K562 (cell line): ENCODE measurements at regions not wholly inside any gene's neighbourhood (a gene's known extent, or its start where the extent isn't known, plus 50 kb on each side); places are given as distances from the start of the nearest gene placed in this dataset.

Source experiments
- CBFA2T2 ChIP-seq: fragments of 450-650 bp; conservative IDR thresholded peaks from 2 replicates; pipeline ENCODE4 v1.6.1; 2017; ENCODE audit warnings: mild to moderate bottlenecking
- CBX1 ChIP-seq: sonication (generic); IDR thresholded peaks from 2 replicates; pipeline ENCODE4 v1.6.1; 2016; ENCODE audit warnings: antibody characterized with exemption, low read depth, mild to moderate bottlenecking
- EP300 ChIP-seq: IDR thresholded peaks from 2 replicates; pipeline ENCODE4 v1.6.1; 2012; ENCODE audit warnings: low read length, improper control_type of control experiment
- HCFC1 ChIP-seq: IDR thresholded peaks from 2 replicates; pipeline ENCODE4 v1.6.1; 2012; ENCODE audit warnings: low read depth, low read length, improper control_type of control experiment
- RAD51 ChIP-seq: fragments of 450-650 bp; IDR thresholded peaks from 2 replicates; pipeline ENCODE4 v1.7.1; 2016; ENCODE audit warnings: low read depth, mild to moderate bottlenecking, borderline replicate concordance
- SMAD2 ChIP-seq: fragments of 150-350 bp; IDR thresholded peaks from 2 replicates; pipeline ENCODE4 v1.6.1; 2014; ENCODE audit warnings: low read depth, mild to moderate bottlenecking, low read length
- TRIM28 ChIP-seq: fragments of 450-650 bp; IDR thresholded peaks from 2 replicates; pipeline ENCODE4 v1.6.1; 2017
- XRCC5 ChIP-seq: fragments of 200-400 bp; formaldehyde crosslinking; IDR thresholded peaks from 2 replicates; pipeline ENCODE4 v1.6.1; 2017; ENCODE audit warnings: low read depth, mild to moderate bottlenecking, low read length
- TF ChIP-seq, protein P1 (sequence below): fragments of 250-450 bp; sonication (Bioruptor Pico); IDR thresholded peaks from 2 replicates; pipeline ENCODE4 v1.9.0; 2021; ENCODE audit warnings: mild to moderate bottlenecking, inconsistent platforms
- TF ChIP-seq, protein P2 (sequence below): fragments of 450-650 bp; formaldehyde crosslinking; IDR thresholded peaks from 2 replicates; pipeline ENCODE4 v1.4.0; 2020; ENCODE audit warnings: mild to moderate bottlenecking, mixed read lengths
- TF ChIP-seq, protein P3 (sequence below), 3 experiments: IDR thresholded peaks in 2 of 3; conservative IDR thresholded peaks in 1 of 3; 2 replicates each; pipeline ENCODE4 v1.5.1; 2011 to 2012; ENCODE audit warnings: low read length in 3 of 3, mild to moderate bottlenecking in 3 of 3, control low read depth in 2 of 3, improper control_type of control experiment in 1 of 3, inconsistent platforms in 1 of 3, low read depth in 1 of 3, mixed read lengths in 1 of 3, moderate library complexity in 1 of 3; ENCODE audit not compliant: insufficient read depth in 2 of 3
- TF ChIP-seq, protein P4 (sequence below): sonication (generic); formaldehyde crosslinking; IDR thresholded peaks from 2 replicates; pipeline ENCODE4 v1.8.1; 2023; ENCODE audit warnings: mild to moderate bottlenecking, missing genetic modification reagents, moderate library complexity

DNA sequence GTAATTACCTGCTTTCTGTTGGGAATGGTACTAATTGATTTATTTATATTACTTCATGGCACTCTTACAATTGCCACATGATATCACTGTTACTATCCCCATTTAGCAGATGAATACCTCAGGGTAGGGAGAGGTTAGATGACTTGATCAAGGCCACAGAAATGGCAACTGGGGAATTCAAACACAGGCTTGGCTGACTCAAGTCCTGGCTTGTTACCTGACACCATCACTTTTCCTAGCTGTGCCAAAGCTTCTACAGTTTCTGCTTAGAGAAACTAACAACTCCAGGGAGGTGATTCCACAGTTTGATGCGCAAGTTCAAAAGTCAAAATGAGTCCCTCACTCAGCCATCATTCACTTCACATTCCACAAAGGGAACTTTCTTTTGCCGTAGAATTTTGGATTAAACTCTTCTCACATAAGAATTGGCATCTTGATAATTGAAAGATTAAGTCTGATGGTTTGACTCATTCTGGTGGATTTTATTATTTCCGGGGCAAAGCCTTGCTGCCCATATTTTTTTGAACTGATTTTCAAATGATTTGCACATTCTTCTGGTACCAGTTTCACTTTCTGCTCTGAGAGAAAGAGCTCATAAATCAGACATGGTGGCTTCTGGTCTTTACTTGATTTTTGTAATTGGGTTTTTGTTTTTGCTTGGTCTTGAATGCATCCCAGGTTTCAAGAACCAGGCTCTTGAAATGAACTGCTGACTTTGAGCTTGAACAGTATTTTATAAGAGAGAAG, 656.8 kb downstream of the BCL11A start:
- TF ChIP-seq RAD51, result no peak
- TF ChIP-seq SMAD2, result no peak
- TF ChIP-seq EP300, result no peak
- TF ChIP-seq, protein P1, sequence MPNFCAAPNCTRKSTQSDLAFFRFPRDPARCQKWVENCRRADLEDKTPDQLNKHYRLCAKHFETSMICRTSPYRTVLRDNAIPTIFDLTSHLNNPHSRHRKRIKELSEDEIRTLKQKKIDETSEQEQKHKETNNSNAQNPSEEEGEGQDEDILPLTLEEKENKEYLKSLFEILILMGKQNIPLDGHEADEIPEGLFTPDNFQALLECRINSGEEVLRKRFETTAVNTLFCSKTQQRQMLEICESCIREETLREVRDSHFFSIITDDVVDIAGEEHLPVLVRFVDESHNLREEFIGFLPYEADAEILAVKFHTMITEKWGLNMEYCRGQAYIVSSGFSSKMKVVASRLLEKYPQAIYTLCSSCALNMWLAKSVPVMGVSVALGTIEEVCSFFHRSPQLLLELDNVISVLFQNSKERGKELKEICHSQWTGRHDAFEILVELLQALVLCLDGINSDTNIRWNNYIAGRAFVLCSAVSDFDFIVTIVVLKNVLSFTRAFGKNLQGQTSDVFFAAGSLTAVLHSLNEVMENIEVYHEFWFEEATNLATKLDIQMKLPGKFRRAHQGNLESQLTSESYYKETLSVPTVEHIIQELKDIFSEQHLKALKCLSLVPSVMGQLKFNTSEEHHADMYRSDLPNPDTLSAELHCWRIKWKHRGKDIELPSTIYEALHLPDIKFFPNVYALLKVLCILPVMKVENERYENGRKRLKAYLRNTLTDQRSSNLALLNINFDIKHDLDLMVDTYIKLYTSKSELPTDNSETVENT (CRISPR knock-in tag), result no peak
- TF ChIP-seq, protein P2, sequence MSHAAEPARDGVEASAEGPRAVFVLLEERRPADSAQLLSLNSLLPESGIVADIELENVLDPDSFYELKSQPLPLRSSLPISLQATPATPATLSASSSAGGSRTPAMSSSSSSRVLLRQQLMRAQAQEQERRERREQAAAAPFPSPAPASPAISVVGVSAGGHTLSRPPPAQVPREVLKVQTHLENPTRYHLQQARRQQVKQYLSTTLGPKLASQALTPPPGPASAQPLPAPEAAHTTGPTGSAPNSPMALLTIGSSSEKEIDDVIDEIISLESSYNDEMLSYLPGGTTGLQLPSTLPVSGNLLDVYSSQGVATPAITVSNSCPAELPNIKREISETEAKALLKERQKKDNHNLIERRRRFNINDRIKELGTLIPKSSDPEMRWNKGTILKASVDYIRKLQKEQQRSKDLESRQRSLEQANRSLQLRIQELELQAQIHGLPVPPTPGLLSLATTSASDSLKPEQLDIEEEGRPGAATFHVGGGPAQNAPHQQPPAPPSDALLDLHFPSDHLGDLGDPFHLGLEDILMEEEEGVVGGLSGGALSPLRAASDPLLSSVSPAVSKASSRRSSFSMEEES (CRISPR knock-in tag), result no peak
- TF ChIP-seq HCFC1, result no peak
- TF ChIP-seq, protein P3, sequence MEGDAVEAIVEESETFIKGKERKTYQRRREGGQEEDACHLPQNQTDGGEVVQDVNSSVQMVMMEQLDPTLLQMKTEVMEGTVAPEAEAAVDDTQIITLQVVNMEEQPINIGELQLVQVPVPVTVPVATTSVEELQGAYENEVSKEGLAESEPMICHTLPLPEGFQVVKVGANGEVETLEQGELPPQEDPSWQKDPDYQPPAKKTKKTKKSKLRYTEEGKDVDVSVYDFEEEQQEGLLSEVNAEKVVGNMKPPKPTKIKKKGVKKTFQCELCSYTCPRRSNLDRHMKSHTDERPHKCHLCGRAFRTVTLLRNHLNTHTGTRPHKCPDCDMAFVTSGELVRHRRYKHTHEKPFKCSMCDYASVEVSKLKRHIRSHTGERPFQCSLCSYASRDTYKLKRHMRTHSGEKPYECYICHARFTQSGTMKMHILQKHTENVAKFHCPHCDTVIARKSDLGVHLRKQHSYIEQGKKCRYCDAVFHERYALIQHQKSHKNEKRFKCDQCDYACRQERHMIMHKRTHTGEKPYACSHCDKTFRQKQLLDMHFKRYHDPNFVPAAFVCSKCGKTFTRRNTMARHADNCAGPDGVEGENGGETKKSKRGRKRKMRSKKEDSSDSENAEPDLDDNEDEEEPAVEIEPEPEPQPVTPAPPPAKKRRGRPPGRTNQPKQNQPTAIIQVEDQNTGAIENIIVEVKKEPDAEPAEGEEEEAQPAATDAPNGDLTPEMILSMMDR (IDR thresholded peaks at IDR 0.05 in 2 of 3, conservative IDR thresholded peaks at IDR 0.05 in 1 of 3; ENCODE audit: insufficient read depth in 2 of 3, low read depth in 1 of 3, low read length in 3 of 3), result no peak
- TF ChIP-seq CBX1, result no peak
- TF ChIP-seq, protein P4, sequence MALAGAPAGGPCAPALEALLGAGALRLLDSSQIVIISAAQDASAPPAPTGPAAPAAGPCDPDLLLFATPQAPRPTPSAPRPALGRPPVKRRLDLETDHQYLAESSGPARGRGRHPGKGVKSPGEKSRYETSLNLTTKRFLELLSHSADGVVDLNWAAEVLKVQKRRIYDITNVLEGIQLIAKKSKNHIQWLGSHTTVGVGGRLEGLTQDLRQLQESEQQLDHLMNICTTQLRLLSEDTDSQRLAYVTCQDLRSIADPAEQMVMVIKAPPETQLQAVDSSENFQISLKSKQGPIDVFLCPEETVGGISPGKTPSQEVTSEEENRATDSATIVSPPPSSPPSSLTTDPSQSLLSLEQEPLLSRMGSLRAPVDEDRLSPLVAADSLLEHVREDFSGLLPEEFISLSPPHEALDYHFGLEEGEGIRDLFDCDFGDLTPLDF (CRISPR knock-in tag), result no peak
- TF ChIP-seq XRCC5, result no peak
- no peak for TF ChIP-seq TRIM28
- no peak for TF ChIP-seq CBFA2T2
